T-helper 1 cell treated with Interleukin-12 subunit alpha and Interleukin-12 subunit beta and Interleukin-4 antibody, amounts not matched to agents 30 μg/mL and 1 μg/mL, for 36 hours (primary cell): ENCODE measurements at regions not wholly inside any gene's neighbourhood (a gene's known extent, or its start where the extent isn't known, plus 50 kb on each side); places are given as distances from the start of the nearest gene placed in this dataset.
"Not testable (repeated sequence)": the region's sequence is repeated elsewhere in the genome, so short reads cannot be mapped to it uniquely, and the experiment has no call there.

Experiments used
- H3K27ac Mint-ChIP-seq: one replicate; pipeline ENCODE4 v1.8.0; 2021; ENCODE audit warnings: mild to moderate bottlenecking, mixed read lengths
- H3K27me3 Mint-ChIP-seq: one replicate; pipeline ENCODE4 v1.8.0; 2021; ENCODE audit warnings: low read depth, mixed read lengths
- H3K36me3 Mint-ChIP-seq: one replicate; pipeline ENCODE4 v1.8.0; 2021; ENCODE audit warnings: low read depth, mixed read lengths
- H3K4me1 Mint-ChIP-seq: one replicate; pipeline ENCODE4 v1.8.0; 2021; ENCODE audit warnings: low read depth, mixed read lengths
- H3K4me3 Mint-ChIP-seq: one replicate; pipeline ENCODE4 v1.8.0; 2021; ENCODE audit warnings: mild to moderate bottlenecking, moderate library complexity, mixed read lengths
- H3K9me3 Mint-ChIP-seq: one replicate; pipeline ENCODE4 v1.8.0; 2021; ENCODE audit warnings: mixed read lengths

GRCh38 chr13:59292240-59292639, 871.5 kb downstream of the DIAPH3 start:
- H3K27me3 Mint-ChIP-seq, H3K9me3 Mint-ChIP-seq, H3K36me3 Mint-ChIP-seq, H3K27ac Mint-ChIP-seq, H3K4me3 Mint-ChIP-seq, H3K4me1 Mint-ChIP-seq: not testable (repeated sequence)

- Mint-ChIP-seq H3K36me3 (no peaks in the 10 kb centered on the region), H3K4me1 (no peaks in the 10 kb centered on the region), H3K27me3 (no peaks in the 10 kb centered on the region), H3K4me3 (no peak overlapping the region), H3K9me3 (no peaks in the 10 kb centered on the region), H3K27ac (no peak overlapping the region)
These were observed 864.1 kb downstream of the DIAPH3 start for GRCh38 chr13:59299584-59299983.

DNA sequence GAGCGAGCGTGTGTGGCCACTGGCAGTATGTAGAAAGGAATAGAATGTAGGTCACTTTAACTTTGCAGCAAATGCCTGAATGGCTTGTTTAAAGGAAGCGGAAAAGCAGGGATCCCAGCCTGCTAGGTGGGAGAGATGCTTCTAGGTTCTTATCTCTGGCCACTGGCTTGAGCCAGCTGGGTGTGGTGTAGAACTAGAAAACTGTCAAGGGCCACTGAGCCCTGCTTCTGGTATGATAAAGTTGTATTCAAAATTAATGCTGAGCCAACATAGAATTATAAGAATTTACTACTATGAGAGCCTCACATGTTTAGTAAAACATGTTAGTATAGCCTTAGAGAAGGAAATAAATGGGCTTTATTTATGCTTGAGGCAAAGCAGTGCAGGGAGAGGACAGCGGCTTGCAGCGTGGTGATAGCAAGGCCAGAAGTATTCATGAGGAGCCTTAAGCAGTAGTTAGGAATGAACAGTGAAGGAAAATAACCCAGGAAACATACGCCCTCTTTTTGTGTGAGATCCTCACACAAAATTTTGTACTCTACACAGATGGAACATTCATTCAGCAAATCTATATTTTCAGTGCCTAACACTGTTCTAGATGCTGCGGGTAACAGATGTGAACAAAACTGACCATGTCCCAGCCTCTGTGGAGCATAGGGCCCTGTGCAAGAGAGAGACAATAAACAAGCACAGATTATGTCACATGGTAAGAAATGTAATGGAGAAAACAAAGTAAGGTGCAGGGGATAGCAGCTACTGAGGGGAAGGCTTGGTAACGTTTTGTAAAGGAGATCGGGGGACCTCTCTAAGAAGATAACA, 863.2 kb downstream of the DIAPH3 start:
- no peak overlapping the region for H3K27ac Mint-ChIP-seq
- H3K27me3 Mint-ChIP-seq: no peaks in the 10 kb centered on the region
- H3K36me3 Mint-ChIP-seq: no peaks in the 10 kb centered on the region
- H3K4me1 Mint-ChIP-seq: no peaks in the 10 kb centered on the region
- no peak overlapping the region for H3K4me3 Mint-ChIP-seq
- no peaks in the 10 kb centered on the region for H3K9me3 Mint-ChIP-seq

- Mint-ChIP-seq H3K27me3 (no peaks in the 10 kb centered on the region), H3K36me3 (no peaks in the 10 kb centered on the region), H3K9me3 (no peaks in the 10 kb centered on the region), H3K27ac (no peak overlapping the region), H3K4me3 (no peak overlapping the region), H3K4me1 (no peaks in the 10 kb centered on the region)
These were observed 862.6 kb downstream of the DIAPH3 start for GRCh38 chr13:59301174-59301567.

DNA sequence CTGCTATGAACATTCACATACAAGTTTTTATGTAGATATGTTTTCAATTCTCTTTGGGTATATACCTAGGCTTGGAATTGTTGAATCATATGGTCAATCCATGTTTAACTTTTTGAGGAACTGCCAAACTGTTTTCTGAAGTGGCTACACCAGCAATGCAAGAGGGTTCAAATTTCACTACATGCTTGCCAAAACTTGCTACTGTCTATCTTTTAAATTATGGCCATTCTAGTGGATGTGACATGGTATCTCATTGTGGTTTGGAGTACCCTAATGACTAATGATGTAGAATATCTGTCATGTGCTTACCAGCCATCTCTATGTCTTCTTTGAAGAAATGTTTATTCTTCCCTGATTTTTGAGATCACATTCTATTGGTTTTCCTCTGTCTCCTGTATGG, 860.3 kb downstream of the DIAPH3 start:
- no peaks in the 10 kb centered on the region for H3K36me3 Mint-ChIP-seq
- no peaks in the 10 kb centered on the region for H3K9me3 Mint-ChIP-seq
- no peak overlapping the region for H3K27ac Mint-ChIP-seq
- H3K4me3 Mint-ChIP-seq: no peak overlapping the region
- H3K4me1 Mint-ChIP-seq: no peaks in the 10 kb centered on the region
- no peaks in the 10 kb centered on the region for H3K27me3 Mint-ChIP-seq

- no peaks in the 10 kb centered on the region for H3K36me3 Mint-ChIP-seq
- H3K4me1 Mint-ChIP-seq: no peaks in the 10 kb centered on the region
- H3K9me3 Mint-ChIP-seq: no peaks in the 10 kb centered on the region
- no peak overlapping the region for H3K4me3 Mint-ChIP-seq
- no peak overlapping the region for H3K27ac Mint-ChIP-seq
- H3K27me3 Mint-ChIP-seq: no peaks in the 10 kb centered on the region
These were observed 859.1 kb downstream of the DIAPH3 start for GRCh38 chr13:59304596-59304995.

DNA sequence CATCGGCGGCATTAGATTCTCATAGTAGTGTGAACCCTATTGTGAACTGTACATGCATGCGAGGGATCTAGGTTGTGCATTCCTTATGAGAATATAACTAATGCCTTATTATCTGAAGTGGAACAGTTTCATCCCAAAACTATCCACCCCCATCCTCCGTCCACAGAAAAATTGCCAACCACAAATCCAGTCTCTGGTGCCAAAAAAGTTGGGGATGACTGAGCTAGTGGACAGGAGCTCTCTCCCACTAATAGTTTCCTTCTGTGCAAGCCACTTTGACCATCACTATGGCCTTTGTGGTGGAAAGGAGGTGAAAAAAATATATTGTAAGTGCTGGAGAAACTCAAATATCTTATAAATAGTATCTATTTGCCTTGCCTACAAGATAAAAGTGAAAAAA, 857.8 kb downstream of the DIAPH3 start:
- H3K4me3 Mint-ChIP-seq: no peak overlapping the region
- H3K4me1 Mint-ChIP-seq: no peaks in the 10 kb centered on the region
- H3K27me3 Mint-ChIP-seq: no peaks in the 10 kb centered on the region
- H3K36me3 Mint-ChIP-seq: no peaks in the 10 kb centered on the region
- no peaks in the 10 kb centered on the region for H3K9me3 Mint-ChIP-seq
- H3K27ac Mint-ChIP-seq: no peak overlapping the region

GRCh38 chr13:59312776-59313175, 851.0 kb downstream of the DIAPH3 start:
- no peaks in the 10 kb centered on the region for H3K27me3 Mint-ChIP-seq
- H3K36me3 Mint-ChIP-seq: no peaks in the 10 kb centered on the region
- no peak overlapping the region for H3K4me3 Mint-ChIP-seq
- no peaks in the 10 kb centered on the region for H3K9me3 Mint-ChIP-seq
- no peak overlapping the region for H3K27ac Mint-ChIP-seq
- H3K4me1 Mint-ChIP-seq: no peaks in the 10 kb centered on the region

DNA sequence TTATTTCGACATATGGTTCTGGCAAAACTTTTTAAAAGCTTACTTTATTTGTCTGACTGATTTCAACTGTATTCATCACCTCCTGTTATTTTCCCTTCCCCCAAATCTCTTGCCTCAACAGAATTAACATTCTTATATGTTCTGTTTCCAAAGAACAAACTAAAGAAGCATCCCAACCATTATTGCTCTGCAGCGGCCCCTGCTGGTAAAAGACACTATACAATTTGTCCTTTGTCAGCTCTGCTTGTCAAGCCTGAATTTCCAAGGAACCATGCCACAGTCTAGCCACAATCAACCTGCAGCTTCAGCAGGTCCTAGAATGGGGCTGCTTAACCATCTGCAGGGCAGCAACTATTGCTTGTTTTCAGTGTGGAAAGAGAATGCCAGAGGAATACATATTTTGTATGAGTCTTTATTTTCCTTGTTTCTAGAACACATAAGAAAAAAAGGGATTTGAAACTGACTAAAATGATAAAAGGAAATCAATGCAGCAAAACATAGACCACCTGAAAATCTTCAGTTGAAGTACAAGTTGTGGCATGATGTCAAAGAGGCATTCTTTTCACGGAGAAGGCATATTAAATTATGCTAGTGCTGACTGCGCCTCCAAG, 845.3 kb downstream of the DIAPH3 start:
- Mint-ChIP-seq H3K36me3 (no peaks in the 10 kb centered on the region), H3K27me3 (no peaks in the 10 kb centered on the region), H3K4me1 (no peaks in the 10 kb centered on the region), H3K4me3 (no peak overlapping the region), H3K27ac (no peak overlapping the region), H3K9me3 (no peaks in the 10 kb centered on the region)

DNA sequence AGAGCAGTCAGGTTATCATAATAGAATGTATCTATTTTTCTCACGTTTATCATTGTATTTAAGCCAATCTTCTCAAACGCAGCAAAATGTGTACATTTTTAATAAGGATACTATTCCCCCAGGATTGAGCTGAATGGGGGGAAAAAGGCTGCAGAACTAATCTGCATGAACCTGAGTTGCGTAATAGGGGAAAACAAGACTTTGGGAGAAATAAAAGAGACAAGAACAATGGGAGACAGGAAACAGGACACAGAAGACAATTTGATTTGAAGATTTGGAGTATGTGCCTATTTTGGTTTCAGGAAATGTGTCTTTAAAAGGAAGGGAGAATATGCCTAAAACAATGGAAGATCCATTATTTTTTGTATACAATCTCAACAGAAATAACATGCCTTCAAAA, 844.5 kb downstream of the DIAPH3 start:
- H3K9me3 Mint-ChIP-seq: no peaks in the 10 kb centered on the region
- H3K36me3 Mint-ChIP-seq: no peaks in the 10 kb centered on the region
- H3K27me3 Mint-ChIP-seq: no peaks in the 10 kb centered on the region
- H3K27ac Mint-ChIP-seq: no peak overlapping the region
- H3K4me3 Mint-ChIP-seq: no peak overlapping the region
- H3K4me1 Mint-ChIP-seq: no peaks in the 10 kb centered on the region

GRCh38 chr13:59320021-59320420, 843.7 kb downstream of the DIAPH3 start:
- no peaks in the 10 kb centered on the region for H3K36me3 Mint-ChIP-seq
- no peak overlapping the region for H3K4me3 Mint-ChIP-seq
- H3K27me3 Mint-ChIP-seq: no peaks in the 10 kb centered on the region
- H3K9me3 Mint-ChIP-seq: no peaks in the 10 kb centered on the region
- H3K27ac Mint-ChIP-seq: no peak overlapping the region
- no peaks in the 10 kb centered on the region for H3K4me1 Mint-ChIP-seq

- not testable (repeated sequence) for H3K4me3 Mint-ChIP-seq, H3K36me3 Mint-ChIP-seq, H3K27ac Mint-ChIP-seq, H3K4me1 Mint-ChIP-seq, H3K9me3 Mint-ChIP-seq, H3K27me3 Mint-ChIP-seq
These were observed 839.3 kb downstream of the DIAPH3 start for GRCh38 chr13:59324401-59324800.

DNA sequence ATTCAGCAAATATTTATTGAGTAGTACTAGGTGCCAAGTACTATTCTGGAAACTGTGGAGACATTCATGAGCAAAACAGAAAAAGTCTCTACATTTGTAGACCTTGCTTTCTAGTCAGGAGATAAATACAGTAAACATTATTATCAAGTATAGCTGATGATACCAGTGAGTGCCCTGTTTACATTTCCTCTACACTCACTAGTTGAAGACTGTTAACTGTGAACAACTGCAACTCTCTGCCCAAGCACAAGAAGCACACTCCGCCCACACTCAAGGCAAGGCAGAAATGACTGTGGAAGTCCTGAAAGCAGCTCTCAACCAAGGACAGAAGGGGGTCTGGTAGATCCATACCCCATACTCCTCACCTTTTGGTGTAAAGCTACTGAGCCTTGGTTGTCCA, 837.0 kb downstream of the DIAPH3 start:
- Mint-ChIP-seq H3K27ac (no peak overlapping the region), H3K4me1 (no peaks in the 10 kb centered on the region), H3K9me3 (no peaks in the 10 kb centered on the region), H3K36me3 (no peaks in the 10 kb centered on the region), H3K4me3 (no peak overlapping the region), H3K27me3 (no peaks in the 10 kb centered on the region)

- Mint-ChIP-seq H3K4me1 (no peaks in the 10 kb centered on the region), H3K27me3 (no peaks in the 10 kb centered on the region), H3K9me3 (no peaks in the 10 kb centered on the region), H3K4me3 (no peak overlapping the region), H3K36me3 (no peaks in the 10 kb centered on the region), H3K27ac (no peak overlapping the region)
These were observed 833.0 kb downstream of the DIAPH3 start for GRCh38 chr13:59330764-59331163.

GRCh38 chr13:59332966-59333365, 830.8 kb downstream of the DIAPH3 start:
- H3K27me3 Mint-ChIP-seq: no peaks in the 10 kb centered on the region
- H3K36me3 Mint-ChIP-seq: no peaks in the 10 kb centered on the region
- no peak overlapping the region for H3K4me3 Mint-ChIP-seq
- H3K4me1 Mint-ChIP-seq: no peaks in the 10 kb centered on the region
- no peak overlapping the region for H3K27ac Mint-ChIP-seq
- H3K9me3 Mint-ChIP-seq: no peaks in the 10 kb centered on the region
